ENCODE measurements at regions not wholly inside any gene's neighbourhood (a gene's known extent, or its start where the extent isn't known, plus 50 kb on each side); places are given as distances from the start of the nearest gene placed in this dataset.

DNA sequence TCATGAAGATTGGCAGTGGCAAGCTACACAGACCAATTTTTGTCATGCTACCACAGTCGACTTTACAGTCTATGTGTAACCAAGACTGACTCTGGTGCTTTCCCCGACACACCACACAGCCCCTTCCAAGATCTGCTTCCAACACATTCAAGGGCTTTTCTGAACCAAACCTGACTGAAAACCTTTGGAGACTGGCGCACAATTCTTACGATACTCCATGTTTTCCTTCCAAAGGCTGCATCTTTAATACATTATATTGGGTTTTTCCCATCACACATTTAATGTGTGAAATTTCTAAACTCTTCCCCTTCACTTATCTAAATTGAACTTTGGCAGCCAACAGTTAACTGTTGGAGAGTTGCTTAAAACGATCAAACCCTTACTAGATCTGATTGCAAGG lies 127.7 kb upstream of the SOX5 start:
- Histone ChIP-seq H3K36me3 (ENCODE audit: control insufficient read depth in 2 of 2, extremely low read depth in 1 of 2, insufficient read depth in 2 of 2, low read length in 2 of 2) (no peaks in the 10 kb centered on the region), H3K9me1 (replicated peaks; ENCODE audit: control insufficient read depth, extremely low read depth, insufficient read depth, low read length) (no peaks in the 10 kb centered on the region), H4K20me1 (replicated peaks; ENCODE audit: control insufficient read depth, extremely low read depth, insufficient read depth, low read length) (no peaks in the 10 kb centered on the region), H3K27ac (ENCODE audit: insufficient read depth, low read depth, low read length) (no peak overlapping the region), H3K9ac (replicated peaks; ENCODE audit: extremely low read depth, insufficient read depth, low read length) (no peak overlapping the region), H3K4me3 (replicated peaks in 1 of 3; ENCODE audit: insufficient read depth in 1 of 3, low read depth in 1 of 3, low read length in 3 of 3) (no peak overlapping the region), H3K79me2 (ENCODE audit: control insufficient read depth, insufficient read depth, low read length) (no peaks in the 10 kb centered on the region), H2AFZ (ENCODE audit: low read depth, low read length) (no peak overlapping the region), H3K4me2 (ENCODE audit: insufficient read depth, low read length) (no peak overlapping the region), H3K27me3 (ENCODE audit: control insufficient read depth in 2 of 2, insufficient read depth in 2 of 2, low read length in 2 of 2) (peaks cover 0 to 4% of the 10 kb centered on the region in 2 experiments), H3K4me1 (ENCODE audit: control insufficient read depth, extremely low read depth, insufficient read depth, low read length) (no peaks in the 10 kb centered on the region), H3K9me3 (replicated peaks; ENCODE audit: control insufficient read depth, insufficient read depth, low read length) (no peaks in the 10 kb centered on the region)
- no peak for DNase-seq (ENCODE audit: low read depth, low spot score)
- TF ChIP-seq, protein P1, sequence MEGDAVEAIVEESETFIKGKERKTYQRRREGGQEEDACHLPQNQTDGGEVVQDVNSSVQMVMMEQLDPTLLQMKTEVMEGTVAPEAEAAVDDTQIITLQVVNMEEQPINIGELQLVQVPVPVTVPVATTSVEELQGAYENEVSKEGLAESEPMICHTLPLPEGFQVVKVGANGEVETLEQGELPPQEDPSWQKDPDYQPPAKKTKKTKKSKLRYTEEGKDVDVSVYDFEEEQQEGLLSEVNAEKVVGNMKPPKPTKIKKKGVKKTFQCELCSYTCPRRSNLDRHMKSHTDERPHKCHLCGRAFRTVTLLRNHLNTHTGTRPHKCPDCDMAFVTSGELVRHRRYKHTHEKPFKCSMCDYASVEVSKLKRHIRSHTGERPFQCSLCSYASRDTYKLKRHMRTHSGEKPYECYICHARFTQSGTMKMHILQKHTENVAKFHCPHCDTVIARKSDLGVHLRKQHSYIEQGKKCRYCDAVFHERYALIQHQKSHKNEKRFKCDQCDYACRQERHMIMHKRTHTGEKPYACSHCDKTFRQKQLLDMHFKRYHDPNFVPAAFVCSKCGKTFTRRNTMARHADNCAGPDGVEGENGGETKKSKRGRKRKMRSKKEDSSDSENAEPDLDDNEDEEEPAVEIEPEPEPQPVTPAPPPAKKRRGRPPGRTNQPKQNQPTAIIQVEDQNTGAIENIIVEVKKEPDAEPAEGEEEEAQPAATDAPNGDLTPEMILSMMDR (IDR thresholded peaks at IDR 0.05; ENCODE audit: extremely low read depth in 1 of 2, insufficient read depth in 1 of 2, low read depth in 1 of 2, low read length in 2 of 2): no peak
- TF ChIP-seq POLR2AphosphoS5 (IDR thresholded peaks at IDR 0.05; ENCODE audit: insufficient read depth, low read depth, low read length) (no peak), MYC (IDR thresholded peaks at IDR 0.05; ENCODE audit: low read depth, low read length) (no peak), GATA2 (IDR thresholded peaks at IDR 0.05; ENCODE audit: insufficient read depth, insufficient read length, low read depth, low read length) (no peak), JUN (IDR thresholded peaks at IDR 0.05; ENCODE audit: borderline replicate concordance, insufficient read depth, insufficient read length, low read depth) (no peak), POLR2A (IDR thresholded peaks at IDR 0.05; ENCODE audit: low read depth, low read length) (no peak), FOS (IDR thresholded peaks at IDR 0.05; ENCODE audit: borderline replicate concordance, insufficient read depth, low read length) (no peak), EZH2 (IDR thresholded peaks at IDR 0.05; ENCODE audit: borderline replicate concordance, low read depth, low read length, severe bottlenecking) (no peak)
- TF ChIP-seq, protein P2, sequence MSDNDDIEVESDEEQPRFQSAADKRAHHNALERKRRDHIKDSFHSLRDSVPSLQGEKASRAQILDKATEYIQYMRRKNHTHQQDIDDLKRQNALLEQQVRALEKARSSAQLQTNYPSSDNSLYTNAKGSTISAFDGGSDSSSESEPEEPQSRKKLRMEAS (IDR thresholded peaks at IDR 0.05; ENCODE audit: insufficient read depth, insufficient read length): no peak
- ChIA-PET CTCF (interaction anchor here (0.7 kb wide), 1 partner anchor 36 kb away, joined by 4 read pairs; no protein-coding TSS in a partner anchor), POLR2A (no interaction called here)
- dilution Hi-C loops (cut with MboI; ENCODE audit: extremely low pct_ligation_motif_present, low sequenced_read_pairs): no loop called here
- BruUV-seq (replicated peaks): no TSS peak
- no peak for FAIRE-seq
- intact Hi-C loops (cut with micrococcal nuclease): no loop called here
